IMR-90 (cell line): ENCODE measurements at regions not wholly inside any gene's neighbourhood (a gene's known extent, or its start where the extent isn't known, plus 50 kb on each side); places are given as distances from the start of the nearest gene placed in this dataset.

Experiments
- ATAC-seq: fragments of 200-7000 bp; cut with Tn5 transposase; 2 replicates; pipeline ENCODE4 v1.9.1; 2020; ENCODE audit warnings: low read depth, mild to moderate bottlenecking, moderate library complexity
- BruUV-seq: library from RNA; stranded (reverse); fragments of 400-500 nt; replicated peaks from 2 replicates; lab custom pipeline; 2021; lab: Mats Ljungman, UMichigan
- CTCF ChIA-PET: fragments of 300-600 bp; formaldehyde crosslinking; extraction: SDS; loops from one replicate; lab custom pipeline; 2021; ENCODE audit warnings: antibody characterized with exemption; lab: Yijun Ruan, JAX
- POLR2A ChIA-PET: fragments of 300-600 bp; sonication (Branson Sonifier 250); formaldehyde crosslinking; loops from one replicate; lab custom pipeline; 2022; ENCODE audit warnings: antibody characterized with exemption; ENCODE audit not compliant: unreplicated experiment; lab: Charles Lee
- DNase-seq: peaks from one replicate; pipeline ENCODE4 v3.0.0; 2013
- H2AFZ ChIP-seq: replicated peaks from 2 replicates; pipeline ENCODE3; 2013; ENCODE audit warnings: low read length, mild to moderate bottlenecking; ENCODE audit not compliant: poor library complexity
- H2AK5ac ChIP-seq: 2 replicates; pipeline ENCODE4 v1.6.1; 2013; ENCODE audit warnings: low read depth, low read length, inconsistent platforms
- H2AK9ac ChIP-seq: replicated peaks from 2 replicates; pipeline ENCODE3; 2013; ENCODE audit warnings: mild to moderate bottlenecking, low read depth, low read length, moderate library complexity; ENCODE audit not compliant: poor library complexity
- H2BK120ac ChIP-seq: 2 replicates; pipeline ENCODE4 v1.6.1; 2013; ENCODE audit warnings: low read depth, low read length, inconsistent platforms
- H2BK15ac ChIP-seq: 3 replicates; pipeline ENCODE4 v1.6.1; 2013; ENCODE audit warnings: low read depth, low read length, inconsistent platforms
- H2BK20ac ChIP-seq: 2 replicates; pipeline ENCODE4 v1.6.1; 2013; ENCODE audit warnings: low read depth, mild to moderate bottlenecking, inconsistent platforms, low read length, moderate library complexity
- H2BK5ac ChIP-seq: 2 replicates; pipeline ENCODE4 v1.6.1; 2013; ENCODE audit warnings: mild to moderate bottlenecking, low read depth, low read length, inconsistent platforms; ENCODE audit not compliant: poor library complexity, severe bottlenecking
- H3K14ac ChIP-seq: replicated peaks from 2 replicates; pipeline ENCODE4 v1.6.1; 2013; ENCODE audit warnings: low read depth, low read length, inconsistent platforms
- H3K18ac ChIP-seq: 2 replicates; pipeline ENCODE4 v1.6.1; 2013; ENCODE audit warnings: low read depth, low read length, control low read depth
- H3K23ac ChIP-seq: 2 replicates; pipeline ENCODE4 v1.6.1; 2013; ENCODE audit warnings: low read depth, low read length, inconsistent platforms
- H3K27ac ChIP-seq: 2 replicates; pipeline ENCODE4 v1.5.1; 2013; ENCODE audit warnings: mild to moderate bottlenecking, control low read depth, low read length; ENCODE audit not compliant: insufficient read depth
- H3K27me3 ChIP-seq: 2 replicates; pipeline ENCODE4 v1.6.1; 2013; ENCODE audit warnings: low read length; ENCODE audit not compliant: control insufficient read depth, insufficient read depth
- H3K36me3 ChIP-seq: 2 replicates; pipeline ENCODE4 v1.6.1; 2013; ENCODE audit warnings: low read length, mixed read lengths; ENCODE audit not compliant: control insufficient read depth, insufficient read depth
- H3K4ac ChIP-seq: 2 replicates; pipeline ENCODE4 v1.6.1; 2013; ENCODE audit warnings: low read depth, low read length, inconsistent platforms
- H3K4me1 ChIP-seq: 2 replicates; pipeline ENCODE4 v1.6.1; 2013; ENCODE audit warnings: low read length, mixed read lengths; ENCODE audit not compliant: control insufficient read depth, insufficient read depth
- H3K4me2 ChIP-seq: 2 replicates; pipeline ENCODE4 v1.6.1; 2013; ENCODE audit warnings: low read depth, mild to moderate bottlenecking, control low read depth, low read length, moderate library complexity
- H3K4me3 ChIP-seq: 2 replicates; pipeline ENCODE4 v1.5.1; 2013; ENCODE audit warnings: low read depth, mild to moderate bottlenecking, control low read depth, low read length, moderate library complexity; ENCODE audit not compliant: insufficient read depth
- H3K56ac ChIP-seq: 2 replicates; pipeline ENCODE4 v1.6.1; 2013; ENCODE audit warnings: low read length, inconsistent platforms; ENCODE audit not compliant: insufficient read depth; ENCODE audit errors: extremely low read depth
- H3K79me1 ChIP-seq, 2 experiments: 2 replicates each; pipeline ENCODE4 v1.6.1; 2013; ENCODE audit warnings: low read length in 2 of 2, inconsistent platforms in 1 of 2, low read depth in 1 of 2
- H3K9ac ChIP-seq: 2 replicates; pipeline ENCODE4 v1.6.1; 2013; ENCODE audit warnings: low read depth, low read length, control low read depth
- H3K9me1 ChIP-seq: 2 replicates; pipeline ENCODE4 v1.6.1; 2013; ENCODE audit warnings: low read length, inconsistent platforms; ENCODE audit not compliant: insufficient read depth
- H3K9me3 ChIP-seq: 2 replicates; pipeline ENCODE4 v1.6.1; 2013; ENCODE audit warnings: low read length; ENCODE audit not compliant: control insufficient read depth, insufficient read depth
- H4K20me1 ChIP-seq: 2 replicates; pipeline ENCODE4 v1.6.1; 2013; ENCODE audit warnings: low read length, inconsistent platforms; ENCODE audit not compliant: insufficient read depth
- H4K5ac ChIP-seq: 2 replicates; pipeline ENCODE4 v1.6.1; 2013; ENCODE audit warnings: mild to moderate bottlenecking, low read depth, low read length, control low read depth
- H4K8ac ChIP-seq, 2 experiments: 2 replicates each; pipeline ENCODE4 v1.6.1; 2013; ENCODE audit warnings: low read depth in 2 of 2, low read length in 2 of 2, control low read depth in 1 of 2, inconsistent platforms in 1 of 2
- H4K91ac ChIP-seq: 2 replicates; pipeline ENCODE4 v1.6.1; 2013; ENCODE audit warnings: low read depth, low read length, inconsistent platforms; ENCODE audit not compliant: insufficient read depth
- CHD1 ChIP-seq: IDR thresholded peaks from 2 replicates; pipeline ENCODE4 v1.6.1; 2012; ENCODE audit warnings: low read depth, low read length, improper control_type of control experiment
- dilution Hi-C: fragments of 300-500 bp; cut with HindIII; formaldehyde crosslinking; loops from one replicate; pipeline ENCODE4 v1.14.3; 2018; ENCODE audit warnings: low sequenced_read_pairs; ENCODE audit not compliant: unreplicated experiment
- in situ Hi-C: fragments of 300-500 bp; cut with MboI; formaldehyde crosslinking; loops from 3 replicates; pipeline ENCODE4 v1.14.3; 2019; ENCODE audit warnings: low sequenced_read_pairs, inconsistent platforms, mixed read lengths
- intact Hi-C: fragments of 100-400 bp; cut with micrococcal nuclease; formaldehyde crosslinking; loops from 2 replicates; pipeline ENCODE4 v1.10.0; 2022
- TF ChIP-seq, protein P1 (sequence below): fragments of 150-350 bp; IDR thresholded peaks from 2 replicates; pipeline ENCODE4 v1.6.1; 2016; ENCODE audit warnings: low read depth, mild to moderate bottlenecking, low read length, moderate library complexity, borderline replicate concordance

DNA sequence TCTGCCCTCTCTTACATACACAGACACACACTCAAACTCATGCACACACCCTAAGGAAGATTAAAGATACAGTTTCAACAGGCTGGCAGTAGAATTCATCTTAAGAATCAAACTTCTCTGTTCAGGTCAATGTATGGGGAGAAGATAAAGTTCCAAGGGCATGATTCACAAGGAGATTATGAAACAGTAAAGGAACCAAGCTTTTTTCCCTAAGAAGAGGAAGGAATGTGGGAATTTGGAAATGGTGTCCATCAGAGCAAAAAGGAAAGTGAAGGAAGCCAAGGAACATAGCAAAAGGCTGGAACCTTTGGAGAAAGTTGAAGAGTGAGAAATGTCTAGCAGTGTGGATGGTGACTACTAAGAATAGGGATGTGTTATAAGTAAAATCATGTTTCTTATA lies 191.0 kb upstream of the NPY2R start:
- no peak overlapping the region for H4K8ac ChIP-seq
- no peak overlapping the region for H2BK5ac ChIP-seq
- H2BK20ac ChIP-seq: no peak overlapping the region
- H3K56ac ChIP-seq: no peak overlapping the region
- H3K79me1 ChIP-seq: no peaks in the 10 kb centered on the region
- H3K14ac ChIP-seq: no peak overlapping the region
- H3K9ac ChIP-seq: no peak overlapping the region
- no peak overlapping the region for H3K18ac ChIP-seq
- H4K5ac ChIP-seq: no peak overlapping the region
- no peaks in the 10 kb centered on the region for H3K4me1 ChIP-seq
- no peaks in the 10 kb centered on the region for H3K9me1 ChIP-seq
- no peaks in the 10 kb centered on the region for H3K9me3 ChIP-seq
- no TSS peak for BruUV-seq
- no peak overlapping the region for H2BK15ac ChIP-seq
- no peak overlapping the region for H2AK9ac ChIP-seq
- no peak overlapping the region for H2BK120ac ChIP-seq
- intact Hi-C loops: no loop called here
- ChIA-PET POLR2A (no interaction called here), CTCF (no interaction called here)
- DNase-seq (no peak), ATAC-seq (no peak)
- H3K4me2 ChIP-seq: no peak overlapping the region
- no peak overlapping the region for H3K4ac ChIP-seq
- no peaks in the 10 kb centered on the region for H3K27me3 ChIP-seq
- no peak overlapping the region for H4K91ac ChIP-seq
- no peak overlapping the region for H3K27ac ChIP-seq
- dilution Hi-C loops: no loop called here
- H3K4me3 ChIP-seq: no peak overlapping the region
- H2AK5ac ChIP-seq: no peak overlapping the region
- no peaks in the 10 kb centered on the region for H4K20me1 ChIP-seq
- H3K23ac ChIP-seq: no peak overlapping the region
- no peak overlapping the region for H2AFZ ChIP-seq
- in situ Hi-C loops: no loop called here
- no peaks in the 10 kb centered on the region for H3K36me3 ChIP-seq
- TF ChIP-seq, protein P1, sequence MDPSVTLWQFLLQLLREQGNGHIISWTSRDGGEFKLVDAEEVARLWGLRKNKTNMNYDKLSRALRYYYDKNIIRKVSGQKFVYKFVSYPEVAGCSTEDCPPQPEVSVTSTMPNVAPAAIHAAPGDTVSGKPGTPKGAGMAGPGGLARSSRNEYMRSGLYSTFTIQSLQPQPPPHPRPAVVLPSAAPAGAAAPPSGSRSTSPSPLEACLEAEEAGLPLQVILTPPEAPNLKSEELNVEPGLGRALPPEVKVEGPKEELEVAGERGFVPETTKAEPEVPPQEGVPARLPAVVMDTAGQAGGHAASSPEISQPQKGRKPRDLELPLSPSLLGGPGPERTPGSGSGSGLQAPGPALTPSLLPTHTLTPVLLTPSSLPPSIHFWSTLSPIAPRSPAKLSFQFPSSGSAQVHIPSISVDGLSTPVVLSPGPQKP: no peak
- TF ChIP-seq CHD1: no peak
